CD4-positive, alpha-beta T cell treated with Interferon gamma for 1 hour (primary cell): ENCODE measurements at regions not wholly inside any gene's neighbourhood (a gene's known extent, or its start where the extent isn't known, plus 50 kb on each side); places are given as distances from the start of the nearest gene placed in this dataset.
"Not testable (repeated sequence)": the region's sequence is repeated elsewhere in the genome, so short reads cannot be mapped to it uniquely, and the experiment has no call there.

Experiments used
- DNase-seq: peaks from one replicate; pipeline ENCODE4 v3.0.0-alpha.2; 2020

DNA sequence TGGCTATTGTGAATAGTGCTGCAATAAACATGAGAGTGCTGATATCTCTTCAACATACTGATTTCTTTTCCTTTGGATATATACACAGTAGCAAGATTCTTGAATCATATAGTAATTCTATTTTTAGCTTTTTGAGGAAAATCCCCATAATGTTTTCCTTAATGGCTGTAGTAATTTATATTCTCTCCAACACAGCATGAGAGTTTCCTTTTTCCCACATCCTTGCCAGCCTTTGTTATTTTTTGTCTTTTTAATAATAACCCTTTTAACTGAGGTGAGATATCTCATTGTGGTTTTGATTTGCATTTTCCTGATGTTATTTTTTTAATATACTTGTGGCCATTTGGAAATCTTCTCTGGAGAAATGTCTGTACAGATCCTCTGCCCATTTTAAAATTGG is 132.6 kb downstream of the PRL start:
- DNase-seq: no peak

DNA sequence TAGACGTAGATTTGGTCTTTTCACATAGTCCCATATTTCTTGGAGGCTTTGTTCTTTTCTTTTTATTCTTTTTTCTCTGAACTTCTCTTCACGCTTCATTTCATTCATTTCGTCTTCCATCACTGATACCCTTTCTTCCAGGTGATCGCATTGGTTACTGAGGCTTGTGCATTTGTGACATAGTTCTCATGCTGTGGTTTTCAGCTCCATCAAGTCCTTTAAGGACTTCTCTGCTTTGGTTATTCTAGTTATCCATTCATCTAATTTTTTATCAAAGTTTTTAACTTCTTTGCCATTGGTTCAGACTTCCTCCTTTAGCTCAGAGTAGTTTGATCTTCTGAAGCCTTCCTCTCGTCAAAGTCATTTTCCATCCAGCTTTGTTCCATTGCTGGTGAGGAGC is 125.8 kb downstream of the PRL start:
- DNase-seq: not testable (repeated sequence)

DNA sequence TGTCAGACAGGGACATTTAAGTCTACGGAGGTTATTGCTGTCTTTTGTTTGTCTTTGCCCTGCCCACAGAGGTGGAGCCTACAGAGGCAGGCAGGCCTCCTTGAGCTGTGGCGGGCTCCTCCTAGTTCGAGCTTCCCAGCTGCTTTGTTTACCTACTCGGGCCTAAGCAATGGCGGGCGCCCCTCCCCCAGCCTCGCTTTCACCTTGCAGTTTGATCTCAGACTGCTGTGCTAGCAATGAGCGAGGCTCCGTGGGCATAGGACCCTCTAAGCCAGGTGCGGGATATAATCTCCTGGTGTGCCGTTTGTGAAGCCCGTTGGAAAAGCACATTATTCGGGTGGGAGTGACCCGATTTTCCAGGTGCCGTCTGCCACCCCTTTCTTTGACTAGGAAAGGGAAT is 125.0 kb downstream of the PRL start:
- DNase-seq: not testable (repeated sequence)

DNA sequence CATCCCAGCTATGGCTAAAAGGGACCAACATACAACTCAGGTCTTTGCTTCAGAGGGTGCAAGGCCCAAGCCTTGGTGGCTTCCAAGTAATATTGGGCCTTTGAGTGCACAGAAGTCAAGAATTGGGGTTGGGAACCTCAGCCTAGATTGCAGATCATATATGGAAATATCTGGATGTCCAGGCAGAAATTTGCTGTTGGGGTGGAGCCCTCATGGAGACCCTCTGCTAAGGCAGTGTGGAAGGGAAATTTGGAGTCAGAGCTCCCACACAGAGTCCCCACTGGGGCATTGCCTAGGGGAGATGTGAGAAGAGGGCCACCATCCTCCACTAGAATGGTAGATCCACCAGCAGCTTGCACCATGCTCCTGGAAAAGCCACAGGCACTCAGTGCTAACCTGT is 123.5 kb downstream of the PRL start:
- no peak for DNase-seq

DNA sequence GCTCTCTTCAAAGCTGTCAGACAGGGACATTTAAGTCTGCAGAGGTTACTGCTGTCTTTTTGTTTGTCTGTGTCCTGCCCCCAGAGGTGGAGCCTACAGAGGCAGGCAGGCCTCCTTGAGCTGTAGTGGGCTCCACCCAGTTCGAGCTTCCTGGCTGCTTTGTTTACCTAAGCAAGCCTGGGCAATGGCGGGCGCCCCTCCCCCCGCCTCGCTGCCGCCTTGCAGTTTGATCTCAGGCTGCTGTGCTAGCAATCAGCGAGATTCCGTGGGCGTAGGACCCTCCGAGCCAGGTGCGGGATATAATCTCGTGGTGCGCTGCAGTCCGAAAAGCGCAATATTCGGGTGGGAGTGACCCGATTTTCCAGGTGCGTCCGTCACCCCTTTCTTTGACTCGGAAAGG is 116.6 kb downstream of the PRL start:
- DNase-seq: not testable (repeated sequence)

DNA sequence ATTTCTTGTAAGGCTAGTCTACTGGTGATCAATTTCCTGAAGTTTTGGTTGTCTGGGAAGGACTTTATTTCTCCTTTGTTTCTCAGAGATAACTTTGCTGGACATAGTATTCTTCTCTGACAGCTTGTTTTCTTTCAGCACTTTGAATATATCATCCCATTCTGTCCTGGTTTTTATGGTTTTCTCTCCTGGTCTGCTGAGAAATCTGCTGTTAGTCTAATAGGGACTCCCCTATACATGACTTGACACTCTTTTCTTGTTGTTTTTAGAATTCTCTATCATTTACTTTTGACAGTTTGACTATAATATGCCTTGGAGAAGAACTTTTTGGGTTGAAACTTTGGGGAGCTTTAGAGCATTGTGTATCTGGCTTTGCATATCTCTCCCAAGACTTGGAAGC is 112.5 kb downstream of the PRL start:
- no peak for DNase-seq

DNA sequence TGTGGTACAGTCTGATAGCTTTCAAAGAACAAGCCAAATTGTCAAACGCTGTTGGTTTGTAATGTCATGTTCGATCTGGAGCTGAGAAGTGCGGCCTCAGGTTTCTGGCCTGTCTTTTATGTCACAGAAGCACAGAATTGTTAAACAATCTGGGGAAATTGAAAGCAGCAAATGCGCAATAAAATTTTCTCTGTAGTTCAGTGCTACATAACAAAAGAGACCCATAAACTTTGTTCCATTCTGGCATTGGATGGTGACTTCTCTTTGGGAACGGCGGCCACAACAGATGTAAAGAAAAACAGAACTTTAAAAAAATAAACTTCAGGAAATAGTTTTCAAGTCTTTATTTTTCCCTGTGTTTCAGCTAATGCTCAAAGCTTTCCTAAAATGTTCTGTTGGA is 106.9 kb downstream of the PRL start:
- no peak for DNase-seq

DNA sequence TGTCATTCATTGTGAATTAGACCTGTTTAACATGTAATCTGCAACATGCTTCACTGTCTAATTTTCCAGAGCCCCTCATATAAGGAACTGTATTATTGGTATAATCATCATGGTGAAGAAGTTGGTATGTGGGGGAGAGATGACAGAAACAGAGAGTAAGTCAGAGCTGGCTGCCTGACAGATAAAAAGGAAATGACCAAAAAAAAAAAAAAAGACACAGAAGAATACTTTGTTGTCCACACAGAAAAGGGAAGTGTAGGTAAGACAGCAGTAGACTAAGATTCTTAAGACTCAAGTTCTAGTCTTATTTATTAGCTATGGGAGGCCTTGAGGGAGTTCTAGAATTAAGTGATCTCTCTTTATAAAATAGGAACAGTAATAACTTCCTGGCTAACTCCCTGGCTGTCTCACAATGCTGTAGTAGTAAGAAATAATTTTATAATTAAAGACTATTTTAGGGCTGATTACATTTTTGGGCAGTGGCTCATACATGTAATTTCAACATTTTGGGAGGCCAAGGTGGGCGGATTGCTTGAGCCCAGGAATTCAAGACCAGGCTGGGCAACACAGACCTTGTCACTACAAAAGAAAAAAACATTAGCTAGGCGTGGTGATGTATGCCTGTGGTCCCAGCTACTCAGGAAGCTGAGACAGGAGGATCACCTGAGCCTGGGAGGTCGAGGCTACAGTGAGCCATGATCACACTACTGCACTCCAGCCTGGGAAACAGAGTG is 102.5 kb downstream of the PRL start:
- DNase-seq: no peak

DNA sequence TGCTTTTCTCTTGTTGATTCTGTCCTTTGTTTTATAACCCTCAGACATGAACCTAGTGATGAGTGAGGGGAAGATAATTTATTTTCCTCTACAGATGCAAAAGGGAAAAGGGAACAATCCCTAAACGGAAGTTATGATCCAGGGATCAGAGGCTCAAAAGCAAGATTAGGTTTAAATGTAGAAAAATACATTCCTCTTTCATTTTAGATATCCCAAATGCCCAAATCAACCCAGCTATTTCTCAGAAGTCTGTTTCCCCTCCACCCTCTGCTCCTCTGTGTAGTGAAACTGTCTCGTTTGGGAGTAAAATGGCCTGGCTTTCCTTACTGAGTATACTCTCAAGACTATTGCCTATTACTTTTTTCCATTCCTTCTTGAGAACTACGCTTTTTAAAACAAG is 97.1 kb downstream of the PRL start:
- no peak for DNase-seq

DNA sequence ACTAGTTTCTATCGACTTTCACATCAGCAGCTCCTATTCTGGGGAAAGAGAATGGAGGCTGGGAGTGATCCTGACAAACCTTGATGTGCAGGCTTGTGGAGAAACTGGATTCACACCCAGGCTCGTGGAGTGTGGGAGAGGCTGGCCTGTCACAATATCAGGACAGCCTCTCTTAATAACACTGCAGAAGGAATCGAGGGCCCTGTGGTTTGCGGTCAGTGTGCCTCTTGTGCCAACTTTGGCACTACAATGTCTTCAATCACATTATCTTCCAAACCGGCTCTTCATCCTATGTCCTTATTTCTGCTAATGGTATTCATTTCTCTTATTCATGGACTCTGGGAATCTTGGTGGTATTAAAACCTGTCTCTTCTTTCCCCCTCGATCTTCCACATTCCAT is 92.7 kb downstream of the PRL start:
- DNase-seq: no peak

DNA sequence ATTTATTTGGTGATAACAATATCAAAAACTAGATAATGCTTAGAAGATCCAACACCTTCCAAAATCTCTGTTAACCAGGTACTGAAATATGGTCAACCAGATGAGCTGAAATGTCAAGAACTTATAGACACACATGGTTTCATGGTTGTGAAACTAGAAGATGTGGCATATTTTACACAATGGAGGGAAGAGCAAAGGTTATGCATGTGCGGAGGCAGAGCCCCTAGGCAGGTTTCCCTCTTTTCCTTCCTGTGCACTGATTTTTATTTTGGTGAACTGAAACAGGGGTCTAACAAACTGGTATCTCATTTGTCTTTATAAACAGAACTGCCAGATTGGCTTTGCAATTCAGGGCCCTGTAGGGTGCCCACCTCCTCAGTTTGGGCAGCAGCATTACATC is 91.6 kb downstream of the PRL start:
- no peak for DNase-seq

DNA sequence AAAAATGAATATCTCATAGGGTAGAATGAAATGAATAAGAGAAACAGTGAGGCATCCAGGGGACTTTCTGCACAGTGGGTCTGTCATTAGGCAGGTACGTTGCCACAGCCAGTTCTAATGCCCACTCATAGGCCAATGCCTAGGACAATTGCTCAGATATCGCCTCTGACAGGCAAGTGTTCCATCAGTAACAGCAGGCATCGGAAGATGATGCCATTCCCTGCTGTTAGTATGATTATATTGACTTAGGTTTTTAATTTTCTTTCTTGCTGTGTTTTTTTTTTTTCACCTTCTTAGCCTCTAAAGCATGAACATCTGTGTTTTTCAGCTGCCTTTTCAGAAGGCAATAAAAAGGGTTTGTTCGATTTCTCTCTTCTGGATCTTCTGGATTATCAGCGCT is 90.7 kb downstream of the PRL start:
- DNase-seq: no peak

DNA sequence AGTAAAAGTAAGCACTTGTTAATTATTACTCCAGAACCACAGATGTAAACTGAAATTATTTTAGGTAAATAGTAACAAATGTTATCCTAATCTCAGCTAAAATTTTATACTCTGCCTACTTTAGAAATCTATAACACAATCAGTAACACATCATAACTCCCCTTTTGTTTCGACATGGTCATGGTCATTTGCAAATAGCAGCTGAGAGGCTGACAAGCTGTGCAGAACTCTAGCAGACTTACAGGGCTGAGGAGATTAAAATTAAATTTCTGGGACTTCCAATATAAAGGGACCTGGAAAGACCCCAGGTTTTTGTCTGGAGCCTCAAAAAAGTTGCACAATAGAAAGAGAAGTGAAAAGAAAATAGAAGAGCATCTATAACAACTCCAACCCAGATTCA is 88.8 kb downstream of the PRL start:
- DNase-seq: no peak

DNA sequence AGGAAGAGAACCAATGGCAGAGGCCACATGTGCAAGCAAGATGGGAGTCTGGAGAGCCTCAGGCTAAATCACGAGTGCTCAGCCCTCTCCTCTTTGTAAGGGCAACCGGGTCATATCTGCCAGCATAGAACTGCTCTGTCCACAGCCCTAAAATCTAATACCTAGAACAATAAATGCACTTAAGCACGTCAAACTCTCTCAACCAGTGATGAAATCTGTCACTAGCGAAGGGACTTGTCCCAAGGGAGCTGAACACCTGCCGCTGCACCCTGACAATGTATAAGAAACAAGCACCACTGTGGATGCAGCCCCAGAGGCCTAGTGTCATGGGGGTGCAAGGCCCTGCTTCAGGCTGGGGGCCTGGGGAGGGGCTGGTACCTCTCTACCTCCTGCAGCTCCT is 82.5 kb downstream of the PRL start:
- DNase-seq: peak; percentile 3

DNA sequence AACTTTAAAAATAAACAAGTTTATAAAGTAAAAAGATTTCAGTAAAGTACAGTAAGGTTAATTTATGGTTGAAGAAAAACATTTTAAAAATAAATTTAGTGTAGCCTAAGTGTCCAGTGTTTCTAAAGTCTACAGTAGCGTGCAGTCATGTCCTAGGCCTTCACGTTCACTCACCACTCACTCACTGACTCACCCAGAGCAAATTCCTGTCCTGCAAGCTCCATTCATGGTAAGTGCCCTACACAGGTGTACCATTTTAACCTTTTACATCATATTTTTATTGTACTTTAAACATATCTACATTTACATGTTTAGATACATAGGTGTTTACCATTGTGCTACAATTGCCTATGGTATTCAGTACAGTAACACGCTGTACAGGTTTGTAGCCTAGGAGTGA is 81.4 kb downstream of the PRL start:
- not testable (repeated sequence) for DNase-seq

DNA sequence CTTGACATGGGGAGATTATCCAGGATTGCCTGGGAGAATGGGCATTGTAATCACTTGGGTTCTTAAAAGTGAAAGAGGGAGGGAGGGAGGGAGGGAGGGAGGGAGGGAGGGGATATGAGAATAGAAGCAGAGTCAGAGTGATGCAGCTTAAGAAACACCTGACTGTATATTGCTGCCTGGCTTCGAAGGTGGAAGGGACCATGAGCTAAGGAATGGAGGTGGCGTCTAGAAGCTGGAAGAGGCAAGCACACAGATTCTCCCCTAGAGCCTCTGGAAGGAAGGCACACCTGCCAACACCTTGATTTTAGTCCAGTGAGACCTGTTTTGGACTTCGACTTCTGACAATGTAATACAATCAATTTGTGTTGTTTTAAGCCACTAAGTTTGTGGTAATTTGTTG is 78.4 kb downstream of the PRL start:
- no peak for DNase-seq

DNA sequence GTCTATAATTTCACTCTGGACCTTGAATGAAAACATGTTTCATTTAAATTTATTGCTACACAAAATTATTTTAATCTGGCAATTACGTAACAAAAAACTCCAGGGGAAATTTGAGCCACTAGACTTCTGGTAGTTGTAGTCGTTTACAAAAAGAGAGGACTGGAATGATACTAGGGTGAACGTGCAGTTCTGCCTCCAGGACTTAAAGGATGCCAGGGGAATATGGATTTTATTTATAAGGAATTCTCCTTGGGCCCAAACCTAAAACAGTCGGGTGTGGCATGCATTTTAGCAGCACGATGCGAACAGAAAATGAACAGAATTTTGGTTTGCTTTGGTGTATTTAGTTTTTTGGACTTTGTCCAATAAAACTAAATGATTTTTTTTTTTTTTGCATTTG is 76.9 kb downstream of the PRL start:
- DNase-seq: no peak

DNA sequence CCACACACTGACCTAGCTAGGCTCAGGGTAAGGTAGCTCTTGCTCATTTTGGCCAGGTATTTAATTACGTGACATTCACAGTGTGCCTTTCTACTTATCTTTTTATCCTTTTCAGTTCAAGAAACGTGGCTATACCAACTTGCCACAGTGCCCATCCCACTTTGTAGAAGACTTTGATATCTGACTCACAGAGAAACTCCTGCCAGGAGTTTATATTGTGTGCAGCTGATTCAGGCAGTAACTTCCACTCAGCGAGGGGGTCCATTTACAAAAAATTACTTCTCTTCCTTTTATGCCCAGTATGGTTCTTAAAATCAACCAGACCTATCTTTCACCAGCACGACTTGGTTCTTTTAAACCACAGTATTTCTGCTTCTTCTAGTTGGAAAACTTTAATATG is 75.6 kb downstream of the PRL start:
- DNase-seq: no peak

DNA sequence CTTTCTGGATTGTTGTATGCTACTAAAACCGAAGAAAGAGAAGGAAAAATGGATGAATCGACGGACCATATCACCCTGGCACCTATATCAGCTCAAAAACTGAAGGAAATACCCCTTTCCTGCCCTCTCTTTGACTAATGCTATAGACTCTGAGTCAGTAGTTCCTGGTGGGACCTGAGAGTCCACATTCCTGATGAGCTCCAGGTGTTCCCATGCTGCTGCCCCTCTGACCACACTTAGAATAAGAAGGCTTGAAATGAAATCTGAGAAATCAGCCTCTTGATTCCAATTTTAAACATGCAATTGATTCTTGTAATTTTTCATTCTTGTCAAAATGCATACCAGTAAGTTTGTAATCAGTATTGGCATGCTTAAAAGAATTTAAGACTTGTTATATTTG is 75.2 kb downstream of the PRL start:
- no peak for DNase-seq

DNA sequence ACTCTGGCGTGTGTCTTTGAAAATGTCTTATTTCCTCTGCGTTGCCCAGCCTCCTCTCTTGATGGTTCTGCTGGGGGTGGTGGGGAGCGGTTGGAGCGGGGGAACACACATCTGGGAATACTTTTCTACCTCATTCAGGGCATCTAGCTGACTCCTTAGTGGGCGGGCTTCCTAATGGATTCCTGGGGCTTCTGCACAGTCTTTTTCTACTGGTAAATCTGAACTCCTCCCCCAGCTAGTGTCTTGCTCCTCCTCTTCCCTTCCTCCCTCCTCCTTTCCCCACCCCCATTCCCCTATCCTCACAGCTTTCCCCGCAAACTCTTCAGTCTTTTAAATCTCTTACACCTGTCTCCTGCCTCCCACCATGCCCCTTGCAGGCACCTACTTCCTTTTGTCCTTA is 74.4 kb downstream of the PRL start:
- no peak for DNase-seq

DNA sequence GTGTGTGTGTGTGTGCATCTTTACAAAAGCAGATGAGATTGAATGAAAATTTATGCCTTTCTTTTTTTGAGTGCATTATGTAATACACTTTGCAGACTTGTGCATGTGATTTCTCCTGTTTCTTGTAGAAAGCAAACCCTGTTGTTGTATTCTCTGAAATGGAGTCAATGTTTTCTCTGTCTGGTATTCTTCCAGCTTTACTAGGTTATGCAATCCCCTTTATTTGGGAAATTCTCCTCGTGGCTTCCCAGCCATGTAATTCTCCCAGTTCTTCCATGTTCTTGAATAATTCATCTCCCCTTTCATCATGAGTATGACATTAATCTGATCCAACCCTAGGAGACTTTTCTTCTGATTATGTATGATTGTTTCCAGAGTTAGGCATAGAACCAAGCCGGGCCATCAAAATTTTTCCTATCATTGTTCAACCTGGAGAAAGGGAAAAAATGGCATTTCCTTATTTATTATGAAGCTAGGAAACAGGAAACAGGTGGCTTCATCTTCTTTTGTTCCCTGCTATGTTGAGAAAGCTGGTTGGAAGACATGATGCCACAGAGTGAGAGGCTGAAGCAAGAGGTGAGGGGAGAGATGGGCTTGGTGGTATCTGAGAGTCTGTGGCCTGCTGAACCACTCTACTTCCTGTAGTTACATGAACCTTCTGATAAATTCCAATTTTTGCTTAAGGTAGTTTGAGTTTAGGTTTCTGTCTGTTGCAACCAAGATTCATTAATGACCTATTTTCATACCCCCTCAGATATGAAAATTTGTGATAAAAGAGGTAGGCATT is 68.8 kb downstream of the PRL start:
- DNase-seq: no peak

DNA sequence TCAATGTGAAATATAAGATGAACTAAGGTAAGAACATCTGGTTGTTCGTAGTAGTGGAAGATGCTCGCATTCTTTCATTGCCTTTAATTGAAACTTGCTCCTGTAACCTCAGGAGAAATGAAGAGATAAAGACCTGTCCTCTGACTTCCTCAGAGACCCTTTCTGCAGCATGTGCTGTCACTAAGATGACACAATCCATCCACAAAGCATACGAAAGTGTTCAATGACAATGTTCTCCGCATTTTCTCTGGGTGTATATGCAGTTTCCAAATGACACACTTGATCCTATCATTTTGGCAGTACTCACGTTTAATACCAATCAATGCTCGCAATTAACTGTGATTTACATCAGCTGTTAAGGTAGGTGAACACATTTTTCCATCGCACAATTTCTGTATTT is 65.8 kb downstream of the PRL start:
- DNase-seq: no peak

DNA sequence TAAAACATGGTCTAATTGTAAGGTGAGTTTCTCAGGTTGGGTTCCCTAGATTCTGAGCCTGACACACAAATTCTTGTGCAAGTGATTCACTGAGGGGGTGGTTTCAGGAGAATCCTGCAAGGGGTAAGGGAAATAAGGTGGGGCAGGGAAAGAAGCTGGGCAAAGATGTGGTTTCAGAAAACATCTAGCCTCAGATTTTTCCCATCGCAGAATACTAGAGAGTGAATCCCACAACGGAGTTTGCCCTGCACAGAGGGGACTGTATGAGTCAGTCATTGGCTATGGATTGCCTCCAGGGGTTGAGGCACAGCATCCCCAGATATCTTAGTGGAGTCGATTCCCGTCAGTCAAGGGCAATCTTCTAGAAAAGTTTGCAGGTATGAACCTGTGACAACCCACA is 65.2 kb downstream of the PRL start:
- DNase-seq: no peak

DNA sequence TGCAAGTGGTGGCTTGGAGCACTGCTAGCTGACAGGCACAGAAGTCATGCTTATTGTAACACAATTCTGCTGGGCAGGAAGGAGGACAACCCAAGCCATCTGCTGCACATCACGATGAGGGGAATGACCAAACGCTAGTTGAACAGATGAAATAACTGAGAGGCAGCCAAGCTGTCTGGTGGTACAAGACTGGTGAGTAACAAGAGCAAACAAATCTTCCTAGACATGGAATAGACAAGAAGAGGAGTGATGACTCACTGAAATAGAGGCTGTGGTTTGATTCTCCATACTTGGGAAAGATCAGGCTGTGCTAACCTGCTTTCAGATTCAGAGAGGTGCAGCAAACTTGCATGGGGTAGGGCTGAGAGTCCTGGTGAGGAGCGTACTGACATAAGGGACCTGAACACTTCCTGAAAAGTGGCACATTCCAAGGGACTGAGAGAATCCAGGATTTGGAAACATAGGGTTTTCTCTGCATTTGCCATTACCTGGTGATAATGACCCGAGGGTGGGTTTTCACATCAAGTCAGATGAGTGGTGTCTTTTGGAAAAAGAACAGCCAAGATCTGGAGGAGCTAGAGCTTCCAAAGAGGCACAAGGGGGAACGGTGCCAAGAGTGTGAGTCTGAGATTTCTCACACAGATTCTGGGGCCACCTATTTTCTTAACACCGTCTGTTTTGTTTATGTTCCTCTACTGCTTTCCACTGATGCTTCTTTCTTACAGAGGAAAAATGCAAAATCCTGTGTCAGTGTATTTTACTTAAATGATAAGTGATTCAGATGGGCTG is 60.0 kb downstream of the PRL start:
- no peak for DNase-seq
